ENCODE measurements at regions not wholly inside any gene's neighbourhood (a gene's known extent, or its start where the extent isn't known, plus 50 kb on each side); places are given as distances from the start of the nearest gene placed in this dataset.

DNA sequence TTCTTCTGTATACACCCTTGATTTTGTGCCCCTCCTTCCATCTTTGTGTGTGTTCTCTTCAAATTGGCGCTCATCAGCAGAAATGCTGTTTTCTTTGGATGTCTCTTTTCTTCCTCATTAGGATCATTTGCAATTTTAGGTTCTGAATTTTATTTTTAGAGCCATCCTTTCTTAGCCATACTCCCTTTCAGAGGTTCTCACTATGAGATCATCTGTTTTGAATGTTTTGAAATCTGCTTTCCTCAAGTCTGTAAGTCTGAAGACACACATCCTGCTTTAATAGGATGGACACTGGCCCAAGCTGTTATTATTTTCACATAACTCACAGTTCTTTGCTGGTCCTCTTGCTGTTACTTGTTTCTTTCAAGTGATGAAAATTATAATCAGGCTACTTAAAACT is 124.8 kb downstream of the BDH1 start:
- no CpG with 5 or more reads among the region's 1 CpG for WGBS (ENCODE audit: extremely low coverage, insufficient read length, low lambda C conversion rate)
- DNase-seq = no peak
- no peaks in the 10 kb centered on the region for H3K79me1 ChIP-seq (ENCODE audit: insufficient read depth, low read depth, low read length, poor library complexity, severe bottlenecking)
- H2AFZ ChIP-seq (ENCODE audit: low read length) = no peak overlapping the region
- no peak for TF ChIP-seq CTCF (conservative IDR thresholded peaks at IDR 0.05)
- no peak overlapping the region for H2BK12ac ChIP-seq (ENCODE audit: insufficient read length, low read depth, low read length)
- H2BK120ac ChIP-seq (ENCODE audit: low read depth, low read length, poor library complexity, severe bottlenecking) = no peak overlapping the region
- H2BK20ac ChIP-seq (ENCODE audit: low read depth, low read length, poor library complexity, severe bottlenecking) = no peak overlapping the region
- H3K9me3 ChIP-seq (ENCODE audit: control insufficient read depth, low read depth, low read length) = no peaks in the 10 kb centered on the region
- no peak overlapping the region for H3K18ac ChIP-seq (ENCODE audit: insufficient read length, low read depth, low read length)
- H4K20me1 ChIP-seq (ENCODE audit: control insufficient read depth, insufficient read depth, insufficient read length) = no peaks in the 10 kb centered on the region
- H3K4me1 ChIP-seq (ENCODE audit: insufficient read depth, low read length) = no peaks in the 10 kb centered on the region
- no peaks in the 10 kb centered on the region; the same call in 1 of the 2 replicates for H3K27me3 ChIP-seq (ENCODE audit: insufficient read depth, low read length)
- H3K9me3 Mint-ChIP-seq = no peaks in the 10 kb centered on the region
- H4K5ac ChIP-seq (ENCODE audit: insufficient read length, low read depth, low read length) = no peak overlapping the region
- no peak overlapping the region for H3K23ac ChIP-seq (ENCODE audit: insufficient read length, low read depth, low read length)
- no peak overlapping the region for H3K27ac Mint-ChIP-seq
- H3K27ac ChIP-seq (ENCODE audit: insufficient read length, low read depth, low read length) = no peak overlapping the region
- no peak overlapping the region for H4K91ac ChIP-seq (ENCODE audit: insufficient read length, low read depth, low read length)
- no peak overlapping the region for H2BK15ac ChIP-seq (ENCODE audit: low read depth, low read length)
- H3K4me1 Mint-ChIP-seq = peaks cover 12 to 16% of the 10 kb centered on the region in 2 experiments
- peaks cover 10% of the 10 kb centered on the region for H3K27me3 Mint-ChIP-seq (ENCODE audit: low read depth)
- H3K79me2 ChIP-seq (ENCODE audit: insufficient read depth, low read length) = no peaks in the 10 kb centered on the region
- H3K36me3 Mint-ChIP-seq (ENCODE audit: insufficient read depth in 1 of 3, low read depth in 3 of 3) = no peaks in the 10 kb centered on the region
- no peak overlapping the region for H3K4me3 Mint-ChIP-seq
- H3K56ac ChIP-seq (ENCODE audit: insufficient read length, low read depth, low read length) = no peak overlapping the region
- H3K14ac ChIP-seq (ENCODE audit: insufficient read depth, low read length) = no peak overlapping the region
- no peak overlapping the region for H3K4ac ChIP-seq (ENCODE audit: low read depth, low read length)
- no peak overlapping the region for H2BK5ac ChIP-seq (ENCODE audit: insufficient read length, low read length)
- no peak overlapping the region for H3K9ac ChIP-seq (ENCODE audit: extremely low read depth, insufficient read length, low read length)
- H3K4me2 ChIP-seq (ENCODE audit: insufficient read depth, insufficient read length, low read length) = no peak overlapping the region
- H3T11ph ChIP-seq (ENCODE audit: low read length) = no peak overlapping the region
- H2AK5ac ChIP-seq (ENCODE audit: insufficient read length, low read length) = no peak overlapping the region
- no peak overlapping the region for H4K8ac ChIP-seq (replicated peaks; ENCODE audit: insufficient read length, low read depth, low read length)
- no peaks in the 10 kb centered on the region for H3K23me2 ChIP-seq (ENCODE audit: insufficient read length, low read depth, low read length, poor library complexity, severe bottlenecking)

All from H9 (cell line).